AG04450 (cell line): ENCODE measurements at regions not wholly inside any gene's neighbourhood (a gene's known extent, or its start where the extent isn't known, plus 50 kb on each side); places are given as distances from the start of the nearest gene placed in this dataset.

Experiments used
- CTCF ChIA-PET: fragments of 300-600, 350-600 bp; formaldehyde crosslinking; extraction: SDS; loops from one replicate; lab custom pipeline; 2022; ENCODE audit warnings: antibody characterized with exemption, inconsistent platforms; lab: Charles Lee
- POLR2A ChIA-PET: fragments of 350-600 bp; formaldehyde crosslinking; extraction: SDS; loops from one replicate; lab custom pipeline; 2021; ENCODE audit warnings: antibody characterized with exemption, inconsistent platforms; lab: Yijun Ruan, JAX
- DNase-seq: peaks from one replicate; pipeline ENCODE4 v3.0.0-alpha.2; 2011; ENCODE audit warnings: low read depth, low spot score
- H3K27ac ChIP-seq: one replicate; pipeline ENCODE4 v1.5.1; 2012; ENCODE audit warnings: low read depth, low read length, control low read depth
- H3K27me3 ChIP-seq: one replicate; pipeline ENCODE4 v1.6.0; 2012; ENCODE audit warnings: low read length; ENCODE audit not compliant: control insufficient read depth, insufficient read depth
- H3K4me3 ChIP-seq: 2 replicates; pipeline ENCODE4 v1.5.1; 2011; ENCODE audit warnings: mild to moderate bottlenecking, low read depth, low read length, control low read depth
- H3K9me3 ChIP-seq: 2 replicates; pipeline ENCODE4 v1.5.1; 2012; ENCODE audit warnings: low read length; ENCODE audit not compliant: control insufficient read depth, insufficient read depth
- TF ChIP-seq, protein P1 (sequence below): IDR thresholded peaks from 2 replicates; pipeline ENCODE4 v1.5.1; 2011; ENCODE audit warnings: low read depth, low read length, control low read depth, inconsistent platforms

DNA sequence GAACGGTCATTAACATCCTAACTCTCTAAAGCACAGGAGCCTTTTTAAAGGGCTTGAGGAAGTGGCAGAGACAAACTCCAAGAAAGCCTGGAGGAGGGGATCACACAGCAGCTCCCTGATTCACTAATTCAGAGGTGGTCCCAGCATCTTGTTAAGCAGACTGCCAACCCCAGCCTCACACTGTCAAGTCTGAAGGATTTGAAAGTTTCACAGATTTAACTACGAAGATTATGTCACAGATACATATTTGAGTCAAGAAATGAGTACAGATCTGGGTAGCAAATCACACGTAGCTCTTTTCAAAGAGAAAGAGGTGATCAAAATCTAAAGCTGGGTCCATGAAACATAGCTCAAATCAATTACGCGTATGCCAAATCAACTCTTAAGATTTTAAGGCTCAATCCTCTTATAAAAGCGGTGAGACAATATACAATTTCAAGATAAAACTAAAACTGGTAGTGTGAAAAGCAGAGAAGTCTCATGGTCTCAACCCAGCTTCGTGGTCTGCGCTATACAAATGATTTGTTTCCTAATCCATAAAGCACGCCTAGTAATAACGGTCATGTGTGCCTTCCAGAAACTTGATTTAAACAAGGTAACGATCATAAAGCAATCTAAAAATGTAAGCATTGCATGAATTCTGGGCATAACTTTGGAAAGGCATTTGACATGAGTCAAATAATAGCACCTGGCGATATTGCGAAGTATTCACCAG is 229.9 kb upstream of the MKLN1 start:
- Histone ChIP-seq H3K9me3 (no peaks in the 10 kb centered on the region), H3K27ac (no peak overlapping the region), H3K27me3 (no peaks in the 10 kb centered on the region), H3K4me3 (no peak overlapping the region)
- TF ChIP-seq, protein P1, sequence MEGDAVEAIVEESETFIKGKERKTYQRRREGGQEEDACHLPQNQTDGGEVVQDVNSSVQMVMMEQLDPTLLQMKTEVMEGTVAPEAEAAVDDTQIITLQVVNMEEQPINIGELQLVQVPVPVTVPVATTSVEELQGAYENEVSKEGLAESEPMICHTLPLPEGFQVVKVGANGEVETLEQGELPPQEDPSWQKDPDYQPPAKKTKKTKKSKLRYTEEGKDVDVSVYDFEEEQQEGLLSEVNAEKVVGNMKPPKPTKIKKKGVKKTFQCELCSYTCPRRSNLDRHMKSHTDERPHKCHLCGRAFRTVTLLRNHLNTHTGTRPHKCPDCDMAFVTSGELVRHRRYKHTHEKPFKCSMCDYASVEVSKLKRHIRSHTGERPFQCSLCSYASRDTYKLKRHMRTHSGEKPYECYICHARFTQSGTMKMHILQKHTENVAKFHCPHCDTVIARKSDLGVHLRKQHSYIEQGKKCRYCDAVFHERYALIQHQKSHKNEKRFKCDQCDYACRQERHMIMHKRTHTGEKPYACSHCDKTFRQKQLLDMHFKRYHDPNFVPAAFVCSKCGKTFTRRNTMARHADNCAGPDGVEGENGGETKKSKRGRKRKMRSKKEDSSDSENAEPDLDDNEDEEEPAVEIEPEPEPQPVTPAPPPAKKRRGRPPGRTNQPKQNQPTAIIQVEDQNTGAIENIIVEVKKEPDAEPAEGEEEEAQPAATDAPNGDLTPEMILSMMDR: no peak
- CTCF ChIA-PET: no interaction called here
- POLR2A ChIA-PET: no interaction called here
- DNase-seq: no peak

GRCh38 chr7:131098527-131098926 is 229.1 kb upstream of the MKLN1 start:
- Histone ChIP-seq H3K9me3 (no peaks in the 10 kb centered on the region), H3K4me3 (no peak overlapping the region), H3K27ac (no peak overlapping the region), H3K27me3 (no peaks in the 10 kb centered on the region)
- ChIA-PET POLR2A (no interaction called here), CTCF (interaction anchor here (1.5 kb wide), 1 partner anchor 30 kb away, joined by 3 read pairs; no protein-coding TSS in a partner anchor)
- no peak for DNase-seq
- TF ChIP-seq, protein P1: no peak

- no peak for DNase-seq
Observed at GRCh38 chr7:131100357-131101054, 227.2 kb upstream of the MKLN1 start.

DNA sequence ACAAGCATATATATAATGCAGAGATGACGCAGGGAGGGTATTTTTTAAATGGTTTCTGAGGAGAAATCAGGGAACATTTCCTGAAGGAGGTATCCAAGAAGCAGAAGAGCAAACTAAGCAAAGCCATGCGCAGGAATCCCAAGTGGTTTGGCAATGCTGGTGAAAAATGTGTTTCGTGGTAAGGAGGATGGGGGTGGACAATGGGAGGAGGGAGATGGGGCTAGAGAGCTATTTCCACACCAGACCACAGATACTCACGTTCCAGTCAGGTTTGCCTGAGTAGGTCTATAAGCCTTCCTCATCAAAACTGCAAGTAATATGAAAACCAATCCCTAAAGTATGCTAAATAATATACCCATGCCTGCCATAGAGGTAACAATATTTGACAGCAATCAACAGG is 223.7 kb upstream of the MKLN1 start:
- TF ChIP-seq, protein P1: 0 out of 2 replicates have a peak, but pooled peaks have one; percentile 1
- Histone ChIP-seq H3K27me3 (no peaks in the 10 kb centered on the region), H3K4me3 (no peak overlapping the region), H3K9me3 (no peaks in the 10 kb centered on the region), H3K27ac (no peak overlapping the region)
- ChIA-PET POLR2A (no interaction called here), CTCF (interaction anchor here (1.2 kb wide), 1 partner anchor 36 kb away, joined by 3 read pairs; no protein-coding TSS in a partner anchor)
- peak; percentile 64 for DNase-seq

More at GRCh38 chr7:131100357-131101054, 227.2 kb upstream of the MKLN1 start:
- POLR2A ChIA-PET: no interaction called here
- H3K27ac ChIP-seq: no peak overlapping the region
- H3K27me3 ChIP-seq: no peaks in the 10 kb centered on the region
- TF ChIP-seq, protein P1: no peak
- H3K4me3 ChIP-seq: no peak overlapping the region
- CTCF ChIA-PET: no interaction called here
- H3K9me3 ChIP-seq: no peaks in the 10 kb centered on the region
